GM12872 (cell line): ENCODE measurements at regions not wholly inside any gene's neighbourhood (a gene's known extent, or its start where the extent isn't known, plus 50 kb on each side); places are given as distances from the start of the nearest gene placed in this dataset.

Experiments used
- TF ChIP-seq, protein P1 (sequence below): IDR thresholded peaks from 3 replicates; pipeline ENCODE4 v1.5.1; 2011; ENCODE audit warnings: low read depth, mild to moderate bottlenecking, low read length, moderate library complexity; ENCODE audit not compliant: insufficient read depth

DNA sequence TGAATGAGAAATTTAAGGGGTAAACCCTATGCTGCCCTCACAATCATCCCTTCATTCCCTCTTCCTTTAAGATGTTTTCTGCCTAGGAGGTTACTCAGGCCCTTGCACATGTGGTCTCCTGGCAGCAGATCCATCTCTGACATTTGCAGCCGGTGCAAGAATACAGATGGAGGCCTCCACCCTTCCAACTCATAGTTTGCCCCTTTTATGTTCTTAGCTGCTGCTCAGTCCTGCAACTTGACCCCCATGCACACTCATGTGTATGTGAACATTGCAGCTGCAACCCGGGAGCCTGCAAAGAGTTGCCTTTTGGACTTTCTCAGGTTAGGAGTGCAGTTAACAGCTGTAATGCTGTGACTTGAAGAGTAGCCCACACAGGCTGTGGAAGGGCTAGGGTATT lies 131.9 kb upstream of the SGK1 start:
- TF ChIP-seq, protein P1, sequence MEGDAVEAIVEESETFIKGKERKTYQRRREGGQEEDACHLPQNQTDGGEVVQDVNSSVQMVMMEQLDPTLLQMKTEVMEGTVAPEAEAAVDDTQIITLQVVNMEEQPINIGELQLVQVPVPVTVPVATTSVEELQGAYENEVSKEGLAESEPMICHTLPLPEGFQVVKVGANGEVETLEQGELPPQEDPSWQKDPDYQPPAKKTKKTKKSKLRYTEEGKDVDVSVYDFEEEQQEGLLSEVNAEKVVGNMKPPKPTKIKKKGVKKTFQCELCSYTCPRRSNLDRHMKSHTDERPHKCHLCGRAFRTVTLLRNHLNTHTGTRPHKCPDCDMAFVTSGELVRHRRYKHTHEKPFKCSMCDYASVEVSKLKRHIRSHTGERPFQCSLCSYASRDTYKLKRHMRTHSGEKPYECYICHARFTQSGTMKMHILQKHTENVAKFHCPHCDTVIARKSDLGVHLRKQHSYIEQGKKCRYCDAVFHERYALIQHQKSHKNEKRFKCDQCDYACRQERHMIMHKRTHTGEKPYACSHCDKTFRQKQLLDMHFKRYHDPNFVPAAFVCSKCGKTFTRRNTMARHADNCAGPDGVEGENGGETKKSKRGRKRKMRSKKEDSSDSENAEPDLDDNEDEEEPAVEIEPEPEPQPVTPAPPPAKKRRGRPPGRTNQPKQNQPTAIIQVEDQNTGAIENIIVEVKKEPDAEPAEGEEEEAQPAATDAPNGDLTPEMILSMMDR: no peak

DNA sequence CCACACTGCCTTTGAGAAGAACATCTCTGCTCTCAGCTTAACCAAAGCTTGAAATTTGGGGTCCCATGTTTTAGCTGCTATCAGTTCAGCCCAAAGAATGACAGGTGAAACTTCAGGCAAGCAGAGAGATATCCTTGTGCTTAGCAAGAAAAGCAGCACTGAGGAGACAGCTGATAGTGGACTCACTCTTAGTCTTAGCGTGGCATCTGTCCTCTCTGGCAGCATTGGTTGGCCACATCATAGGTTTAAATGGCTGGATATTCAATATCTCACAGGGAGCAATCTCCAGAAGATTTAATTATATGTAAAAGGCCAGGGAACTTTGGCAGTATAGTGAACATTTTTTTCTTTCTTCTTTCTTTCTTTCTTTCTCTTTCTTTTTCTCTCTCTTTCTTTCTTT lies 131.1 kb upstream of the SGK1 start:
- TF ChIP-seq, protein P1: no peak

DNA sequence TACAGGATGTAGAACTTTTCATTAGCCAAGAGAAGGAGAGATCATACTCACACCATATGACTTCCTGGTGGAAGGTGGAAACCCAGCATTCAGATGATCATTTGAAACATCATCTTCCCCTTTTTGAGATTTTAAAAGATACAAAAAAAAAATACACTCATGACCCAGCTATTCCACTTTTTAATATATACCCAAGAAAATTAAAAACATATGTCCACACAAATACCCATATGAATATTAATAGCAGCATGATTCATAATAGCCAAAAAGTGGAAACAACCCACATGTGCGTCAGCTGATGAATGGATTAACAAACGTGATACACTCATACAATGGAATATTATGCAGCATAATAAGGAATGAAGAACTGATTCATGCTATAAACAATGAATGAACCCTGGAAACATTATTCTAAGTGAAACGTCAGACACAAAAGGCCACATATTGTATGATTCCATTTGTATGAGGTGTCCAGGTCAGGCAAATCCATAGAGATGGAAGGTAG lies 130.0 kb upstream of the SGK1 start:
- TF ChIP-seq, protein P1: no peak

DNA sequence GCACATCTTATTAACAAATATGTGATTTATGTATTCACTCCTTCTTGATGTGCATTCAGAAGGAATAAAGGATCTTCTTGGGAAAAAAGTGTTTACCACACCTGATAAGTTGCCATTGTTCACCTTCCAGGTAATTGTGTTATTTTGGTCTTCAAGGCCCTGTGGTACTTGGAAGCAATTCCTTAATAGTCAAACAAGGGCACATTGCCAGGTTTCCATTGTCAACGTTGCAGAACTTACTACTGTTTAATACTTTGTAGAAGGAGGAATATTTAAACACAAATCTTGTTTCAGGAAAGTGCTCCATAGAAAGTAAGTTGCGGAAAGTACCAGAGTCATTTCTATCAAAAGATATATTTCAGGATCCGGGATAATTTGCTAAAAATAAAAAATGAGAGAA lies 129.5 kb upstream of the SGK1 start:
- TF ChIP-seq, protein P1: no peak

DNA sequence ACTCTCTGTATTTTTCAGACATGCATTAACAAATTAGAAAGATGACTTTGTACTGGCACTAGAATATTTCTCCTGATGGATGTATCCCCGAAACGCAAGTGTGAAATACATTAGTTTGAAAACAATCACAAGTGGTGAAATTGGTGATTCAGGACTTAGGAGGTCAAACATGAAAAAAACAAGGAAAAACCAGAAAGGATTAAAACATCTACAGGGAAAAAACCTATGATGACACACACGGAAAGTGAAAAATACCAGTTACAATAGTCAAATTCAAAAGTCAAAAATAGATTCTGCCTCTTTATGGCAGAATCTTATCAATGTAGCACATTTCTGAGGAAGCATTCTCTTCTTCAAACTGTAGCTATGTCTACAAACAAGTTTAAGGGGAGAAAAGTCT lies 129.0 kb upstream of the SGK1 start:
- TF ChIP-seq, protein P1: no peak

DNA sequence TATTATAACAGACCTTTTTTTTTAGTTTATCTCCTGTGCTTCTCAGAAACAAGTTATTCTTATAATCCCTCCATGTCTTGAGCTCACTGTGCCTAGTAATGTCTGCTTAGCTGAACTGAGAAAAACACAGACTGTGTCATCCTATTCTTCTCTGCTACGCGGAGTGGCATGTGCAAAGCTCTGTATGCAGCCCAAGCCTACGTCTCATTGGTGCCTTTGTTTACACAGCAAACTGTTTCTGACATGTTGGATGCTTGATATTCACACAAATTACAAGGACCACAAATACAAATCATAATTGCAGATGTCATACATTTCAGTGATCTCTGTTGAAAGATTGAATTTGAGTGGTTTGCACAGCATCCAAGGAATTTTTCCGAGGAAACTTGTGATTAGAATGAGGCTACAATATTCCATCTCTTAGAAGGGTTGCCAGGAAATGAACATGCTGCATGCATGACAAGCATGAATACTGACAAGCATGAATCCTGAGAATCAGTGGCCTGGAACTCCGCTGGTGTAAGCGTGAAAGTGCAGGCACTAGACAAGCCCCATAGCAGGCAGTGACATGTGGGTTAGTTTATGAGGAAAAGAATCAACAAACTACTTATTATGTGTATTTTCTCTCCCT lies 128.4 kb upstream of the SGK1 start:
- TF ChIP-seq, protein P1: no peak

DNA sequence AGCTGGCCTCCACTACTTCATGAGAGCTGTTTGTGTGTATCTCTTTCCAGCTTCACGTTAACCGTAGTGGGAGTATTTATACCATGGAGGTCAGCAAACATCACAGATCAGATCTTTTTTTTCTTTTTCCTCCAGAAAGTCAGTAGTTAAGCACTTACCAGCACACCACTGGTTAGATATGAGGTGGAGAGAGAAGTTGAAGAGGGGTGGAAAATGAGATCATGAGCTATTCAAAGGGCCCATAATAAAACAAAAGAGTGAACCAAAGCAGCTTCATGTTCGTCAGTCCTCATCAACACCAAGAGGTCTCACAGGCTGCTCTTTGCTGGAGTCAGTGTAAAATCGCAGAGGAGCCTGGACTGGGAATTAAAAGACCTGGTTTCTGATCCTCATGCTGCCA lies 125.1 kb upstream of the SGK1 start:
- TF ChIP-seq, protein P1: no peak
